ENCODE measurements at regions not wholly inside any gene's neighbourhood (a gene's known extent, or its start where the extent isn't known, plus 50 kb on each side); places are given as distances from the start of the nearest gene placed in this dataset.
A peak's percentile ranks its signal among the peaks of the same experiment; 100 is the strongest.

DNA sequence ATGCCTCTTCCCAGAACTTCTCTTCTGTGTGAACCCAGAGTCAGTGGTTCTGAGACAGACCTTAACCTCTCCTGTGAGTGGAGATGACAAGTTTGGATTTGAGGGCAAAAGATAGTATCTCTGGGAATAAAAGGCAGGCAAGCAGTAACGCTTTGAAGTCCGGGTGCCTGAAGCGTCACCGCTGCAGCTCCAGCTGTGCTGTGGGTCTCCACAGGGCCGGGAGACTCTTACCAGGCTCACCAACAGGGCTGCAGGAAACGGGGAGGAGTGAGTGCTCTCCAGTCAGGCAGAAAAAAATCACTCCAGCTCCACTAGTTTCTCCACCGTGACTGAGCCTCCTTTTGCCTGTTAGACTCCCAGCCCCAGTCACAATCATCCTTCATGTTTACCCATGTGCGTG lies 79.7 kb upstream of the MAP4K4 start:
- Histone ChIP-seq H3K36me3 (ENCODE audit: insufficient read depth, insufficient read length, low read length) (no peaks in the 10 kb centered on the region), H3K9me3 (ENCODE audit: insufficient read depth, low read length) (no peaks in the 10 kb centered on the region), H3K4me3 (ENCODE audit: insufficient read length, low read depth) (no peak overlapping the region), H3K4me1 (ENCODE audit: insufficient read depth, insufficient read length) (peaks cover 3% of the 10 kb centered on the region), H3K27me3 (ENCODE audit: insufficient read depth, insufficient read length) (no peaks in the 10 kb centered on the region), H3K9ac (ENCODE audit: insufficient read length, low read depth) (no peak overlapping the region)
- DNase-seq (ENCODE audit: low read depth, low spot score) = no peak
- TF ChIP-seq SUZ12 (IDR thresholded peaks at IDR 0.05; ENCODE audit: extremely low read depth, insufficient read depth, insufficient read length) (no peak), ZNF274 (IDR thresholded peaks at IDR 0.05; ENCODE audit: low read depth, low read length) (no peak), YY1 (IDR thresholded peaks at IDR 0.05; ENCODE audit: insufficient read depth, insufficient read length) (no peak)

DNA sequence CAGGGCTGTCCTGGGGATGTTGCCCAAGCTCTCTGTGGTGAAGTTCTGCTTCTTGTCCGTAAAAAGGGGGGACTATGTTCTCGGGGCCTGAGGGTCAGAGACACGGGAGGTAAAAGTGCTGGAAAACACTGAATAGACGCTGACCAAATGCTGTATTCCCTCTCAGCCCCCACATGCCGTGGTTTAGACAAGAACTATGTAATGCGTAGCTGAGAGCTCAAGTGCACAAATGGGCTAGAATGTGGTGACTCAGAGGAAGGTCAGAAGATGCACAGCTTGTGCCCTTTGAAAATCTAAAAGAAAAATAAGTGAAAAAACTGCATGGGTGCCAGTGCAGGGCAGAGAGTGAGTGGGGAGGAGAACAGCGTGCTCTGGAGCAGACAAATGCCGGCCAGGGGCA lies 80.3 kb upstream of the MAP4K4 start:
- TF ChIP-seq YY1 (IDR thresholded peaks at IDR 0.05; ENCODE audit: insufficient read depth, insufficient read length) (no peak), SUZ12 (IDR thresholded peaks at IDR 0.05; ENCODE audit: extremely low read depth, insufficient read depth, insufficient read length) (no peak), ZNF274 (IDR thresholded peaks at IDR 0.05; ENCODE audit: low read depth, low read length) (no peak)
- no peak for DNase-seq (ENCODE audit: low read depth, low spot score)

DNA sequence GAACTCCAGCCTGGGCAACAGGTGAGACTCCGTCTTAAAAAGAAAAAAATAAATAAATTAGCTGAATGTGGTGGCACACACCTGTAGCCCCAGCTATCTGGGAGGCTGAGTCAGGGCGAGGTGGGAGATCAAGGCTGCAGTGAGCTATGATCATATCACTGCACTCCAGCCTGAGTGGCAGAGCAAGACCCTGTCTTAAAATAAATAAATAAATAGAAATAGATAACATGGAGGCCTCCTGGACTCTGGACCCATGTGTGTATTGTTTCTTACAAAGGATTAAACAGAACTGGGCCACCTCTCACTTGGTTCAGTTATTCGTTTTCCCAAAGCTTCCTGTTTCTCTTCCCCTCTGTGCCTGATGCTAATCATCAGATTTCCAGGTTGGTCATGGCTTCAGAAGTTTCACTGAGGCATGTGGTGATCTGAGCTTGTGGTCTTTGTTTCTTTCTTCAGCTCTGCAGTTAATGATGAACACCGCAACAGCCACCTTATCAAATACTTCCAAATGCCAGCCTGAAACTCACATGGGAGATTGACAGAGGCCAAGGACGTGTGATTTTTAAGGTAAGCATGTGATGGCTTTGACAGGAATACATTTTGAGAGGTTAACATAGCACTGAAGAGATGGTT lies 83.3 kb upstream of the MAP4K4 start:
- TF ChIP-seq YY1 (IDR thresholded peaks at IDR 0.05; ENCODE audit: insufficient read depth, insufficient read length) (no peak), SUZ12 (IDR thresholded peaks at IDR 0.05; ENCODE audit: extremely low read depth, insufficient read depth, insufficient read length) (no peak), ZNF274 (IDR thresholded peaks at IDR 0.05; ENCODE audit: low read depth, low read length) (no peak)

More for the DNA sequence above, 80.3 kb upstream of the MAP4K4 start:
- H3K4me1 ChIP-seq (ENCODE audit: insufficient read depth, insufficient read length) = peaks cover 3% of the 10 kb centered on the region
- no peaks in the 10 kb centered on the region for H3K27me3 ChIP-seq (ENCODE audit: insufficient read depth, insufficient read length)
- no peaks in the 10 kb centered on the region for H3K36me3 ChIP-seq (ENCODE audit: insufficient read depth, insufficient read length, low read length)
- H3K9me3 ChIP-seq (ENCODE audit: insufficient read depth, low read length) = no peaks in the 10 kb centered on the region
- no peak overlapping the region for H3K4me3 ChIP-seq (ENCODE audit: insufficient read length, low read depth)
- peak overlapping the region; percentile 25 for H3K9ac ChIP-seq (ENCODE audit: insufficient read length, low read depth)

DNA sequence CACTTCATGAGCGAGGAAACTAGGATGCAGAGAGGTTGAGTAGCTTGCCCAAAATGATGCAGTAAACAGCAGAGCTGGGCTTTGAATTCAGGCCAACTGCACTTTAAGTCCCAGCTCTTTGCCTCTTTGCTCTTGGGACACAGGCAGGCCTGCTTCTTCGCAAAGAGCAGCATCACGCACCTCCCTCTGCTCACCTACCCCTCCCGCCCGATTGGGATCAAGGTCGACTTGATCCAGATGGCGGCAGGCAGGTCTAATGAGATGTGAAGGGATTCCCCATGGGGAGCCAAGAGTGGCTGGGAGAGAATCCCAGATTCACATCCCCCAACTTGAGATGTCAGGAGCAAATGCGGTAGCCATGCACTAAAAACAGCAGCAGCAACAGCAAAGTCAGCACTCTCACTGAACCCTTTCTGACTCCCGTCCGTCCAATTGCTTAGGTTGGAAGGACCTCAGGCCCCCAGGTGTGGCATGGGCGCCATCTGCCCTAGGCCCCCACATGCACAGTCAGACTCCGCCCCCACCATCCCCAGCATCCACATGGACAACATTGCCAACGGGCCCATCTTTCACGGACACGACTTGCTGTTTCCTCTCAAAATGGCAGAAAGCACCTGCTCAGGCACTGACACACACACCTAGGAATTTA lies 84.3 kb upstream of the MAP4K4 start:
- Histone ChIP-seq H3K36me3 (ENCODE audit: insufficient read depth, insufficient read length, low read length) (no peaks in the 10 kb centered on the region), H3K9ac (ENCODE audit: insufficient read length, low read depth) (no peak overlapping the region), H3K4me1 (ENCODE audit: insufficient read depth, insufficient read length) (peaks cover 3% of the 10 kb centered on the region), H3K27me3 (ENCODE audit: insufficient read depth, insufficient read length) (no peaks in the 10 kb centered on the region), H3K4me3 (ENCODE audit: insufficient read length, low read depth) (no peak overlapping the region), H3K9me3 (ENCODE audit: insufficient read depth, low read length) (no peaks in the 10 kb centered on the region)
- TF ChIP-seq YY1 (IDR thresholded peaks at IDR 0.05; ENCODE audit: insufficient read depth, insufficient read length) = no peak
- no peak for TF ChIP-seq ZNF274 (IDR thresholded peaks at IDR 0.05; ENCODE audit: low read depth, low read length)
- TF ChIP-seq SUZ12 (IDR thresholded peaks at IDR 0.05; ENCODE audit: extremely low read depth, insufficient read depth, insufficient read length) = no peak
- DNase-seq (ENCODE audit: low read depth, low spot score) = no peak

More for the DNA sequence above, 83.3 kb upstream of the MAP4K4 start:
- no peaks in the 10 kb centered on the region for H3K27me3 ChIP-seq (ENCODE audit: insufficient read depth, insufficient read length)
- DNase-seq (ENCODE audit: low read depth, low spot score) = no peak
- H3K9me3 ChIP-seq (ENCODE audit: insufficient read depth, low read length) = no peaks in the 10 kb centered on the region
- H3K36me3 ChIP-seq (ENCODE audit: insufficient read depth, insufficient read length, low read length) = no peaks in the 10 kb centered on the region
- H3K4me1 ChIP-seq (ENCODE audit: insufficient read depth, insufficient read length) = peaks cover 3% of the 10 kb centered on the region
- H3K9ac ChIP-seq (ENCODE audit: insufficient read length, low read depth) = no peak overlapping the region
- no peak overlapping the region for H3K4me3 ChIP-seq (ENCODE audit: insufficient read length, low read depth)

DNA sequence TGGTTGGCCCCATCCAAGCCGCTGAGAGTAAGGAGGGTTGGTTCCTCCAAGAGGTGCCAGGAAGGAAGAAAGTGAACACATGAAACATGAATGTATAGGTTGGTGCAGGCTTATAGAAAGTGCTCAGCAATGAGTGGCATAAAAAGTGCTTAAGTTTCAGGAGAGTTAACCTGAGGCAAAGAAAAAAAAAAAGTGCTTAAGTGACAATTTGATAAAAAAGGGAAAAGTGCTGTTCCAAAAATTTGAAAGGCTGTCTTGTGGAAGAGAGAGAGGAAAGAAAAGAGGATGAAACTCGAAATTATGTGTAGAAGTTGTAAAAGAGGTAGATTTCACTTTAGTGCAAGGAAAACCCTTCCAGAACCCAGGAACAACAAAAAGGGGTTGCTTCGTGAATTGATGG lies 85.5 kb upstream of the MAP4K4 start:
- H3K36me3 ChIP-seq (ENCODE audit: insufficient read depth, insufficient read length, low read length) = no peaks in the 10 kb centered on the region
- H3K9me3 ChIP-seq (ENCODE audit: insufficient read depth, low read length) = no peaks in the 10 kb centered on the region
- DNase-seq (ENCODE audit: low read depth, low spot score) = no peak
- TF ChIP-seq SUZ12 (IDR thresholded peaks at IDR 0.05; ENCODE audit: extremely low read depth, insufficient read depth, insufficient read length) = no peak
- no peak for TF ChIP-seq ZNF274 (IDR thresholded peaks at IDR 0.05; ENCODE audit: low read depth, low read length)
- no peak for TF ChIP-seq YY1 (IDR thresholded peaks at IDR 0.05; ENCODE audit: insufficient read depth, insufficient read length)
- H3K4me1 ChIP-seq (ENCODE audit: insufficient read depth, insufficient read length) = no peaks in the 10 kb centered on the region
- no peaks in the 10 kb centered on the region for H3K27me3 ChIP-seq (ENCODE audit: insufficient read depth, insufficient read length)
- H3K4me3 ChIP-seq (ENCODE audit: insufficient read length, low read depth) = no peak overlapping the region
- no peak overlapping the region for H3K9ac ChIP-seq (ENCODE audit: insufficient read length, low read depth)

DNA sequence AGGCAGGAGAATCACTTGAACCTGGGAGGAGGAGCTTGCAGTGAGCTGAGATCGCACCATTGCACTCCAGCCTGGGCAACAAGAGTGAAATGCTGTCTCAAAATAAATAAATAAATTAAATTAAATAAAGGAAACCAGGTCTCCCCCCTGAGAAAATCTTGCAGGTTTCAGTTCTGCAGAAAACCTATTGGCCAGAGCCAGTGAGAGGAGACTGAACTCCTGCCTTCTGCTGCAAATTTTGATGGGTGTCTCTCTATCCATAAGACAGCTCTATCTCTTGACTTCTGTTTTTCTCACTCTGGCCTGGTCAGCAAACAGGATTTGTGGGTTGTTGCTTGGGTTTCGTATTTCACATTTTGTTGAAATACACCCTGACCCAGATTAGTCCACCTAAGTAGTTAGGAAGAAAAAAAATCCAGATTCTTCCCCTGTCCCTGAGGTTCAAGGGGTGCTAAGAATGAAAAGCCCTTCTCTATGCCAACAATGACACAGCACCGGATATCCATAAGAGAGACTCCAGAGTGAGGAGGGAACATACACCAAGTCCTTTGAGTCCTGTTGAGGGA lies 86.7 kb upstream of the MAP4K4 start:
- no peaks in the 10 kb centered on the region for H3K4me1 ChIP-seq (ENCODE audit: insufficient read depth, insufficient read length)
- no peak for TF ChIP-seq SUZ12 (IDR thresholded peaks at IDR 0.05; ENCODE audit: extremely low read depth, insufficient read depth, insufficient read length)
- no peak for TF ChIP-seq YY1 (IDR thresholded peaks at IDR 0.05; ENCODE audit: insufficient read depth, insufficient read length)
- TF ChIP-seq ZNF274 (IDR thresholded peaks at IDR 0.05; ENCODE audit: low read depth, low read length) = no peak
- DNase-seq (ENCODE audit: low read depth, low spot score) = no peak

DNA sequence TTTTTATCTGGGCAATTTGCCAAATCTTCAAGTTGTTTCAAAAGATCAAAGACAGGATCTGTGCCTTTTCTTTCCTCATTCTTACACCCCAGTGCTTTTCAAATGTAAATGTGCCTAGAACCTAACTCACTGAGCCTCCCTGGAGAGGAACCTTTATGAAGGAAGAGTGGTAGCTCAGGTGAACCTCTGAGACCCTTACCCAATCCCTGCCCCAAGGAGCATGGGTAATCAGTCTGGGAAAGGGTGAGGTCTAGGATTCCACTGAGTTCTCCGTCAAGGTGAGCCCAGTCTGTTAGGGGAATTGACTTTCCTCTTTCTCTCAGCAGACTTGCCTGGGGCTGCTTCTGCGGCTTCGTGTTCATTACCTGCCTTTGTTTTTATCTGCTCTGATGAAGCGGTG lies 88.1 kb upstream of the MAP4K4 start:
- Histone ChIP-seq H3K27me3 (ENCODE audit: insufficient read depth, insufficient read length) (no peaks in the 10 kb centered on the region), H3K9ac (ENCODE audit: insufficient read length, low read depth) (no peak overlapping the region), H3K36me3 (ENCODE audit: insufficient read depth, insufficient read length, low read length) (no peaks in the 10 kb centered on the region), H3K4me1 (ENCODE audit: insufficient read depth, insufficient read length) (no peaks in the 10 kb centered on the region), H3K4me3 (ENCODE audit: insufficient read length, low read depth) (no peak overlapping the region), H3K9me3 (ENCODE audit: insufficient read depth, low read length) (peaks cover 4% of the 10 kb centered on the region; the same call in 1 of the 2 replicates)
- TF ChIP-seq YY1 (IDR thresholded peaks at IDR 0.05; ENCODE audit: insufficient read depth, insufficient read length) (no peak), ZNF274 (IDR thresholded peaks at IDR 0.05; ENCODE audit: low read depth, low read length) (no peak), SUZ12 (IDR thresholded peaks at IDR 0.05; ENCODE audit: extremely low read depth, insufficient read depth, insufficient read length) (no peak)
- DNase-seq (ENCODE audit: low read depth, low spot score) = peak; percentile 67

More for the DNA sequence above, 86.7 kb upstream of the MAP4K4 start:
- Histone ChIP-seq H3K9ac (ENCODE audit: insufficient read length, low read depth) (peak overlapping the region; percentile 8), H3K27me3 (ENCODE audit: insufficient read depth, insufficient read length) (no peaks in the 10 kb centered on the region), H3K4me3 (ENCODE audit: insufficient read length, low read depth) (no peak overlapping the region), H3K36me3 (ENCODE audit: insufficient read depth, insufficient read length, low read length) (no peaks in the 10 kb centered on the region), H3K9me3 (ENCODE audit: insufficient read depth, low read length) (0 out of 2 replicates have a peak, but pooled peaks cover under 1% of the 10 kb centered on the region)

Data from NT2/D1 (cell line).